IgD-negative memory B cell (primary cell): ENCODE measurements at regions not wholly inside any gene's neighbourhood (a gene's known extent, or its start where the extent isn't known, plus 50 kb on each side); places are given as distances from the start of the nearest gene placed in this dataset.
A peak's percentile ranks its signal among the peaks of the same experiment; 100 is the strongest.
"Not testable (repeated sequence)": the region's sequence is repeated elsewhere in the genome, so short reads cannot be mapped to it uniquely, and the experiment has no call there.

ENCODE experiments used
- H3K27ac Mint-ChIP-seq, 3 donors: one replicate each; pipeline ENCODE4 v1.8.0; 2020 to 2022; ENCODE audit warnings: mild to moderate bottlenecking in 3 of 3, mixed read lengths in 3 of 3, moderate library complexity in 1 of 3
- H3K27me3 Mint-ChIP-seq: one replicate; pipeline ENCODE4 v1.8.0; 2021; ENCODE audit warnings: mixed read lengths
- H3K36me3 Mint-ChIP-seq: one replicate; pipeline ENCODE4 v1.8.0; 2020; ENCODE audit warnings: mild to moderate bottlenecking, mixed read lengths
- H3K4me1 Mint-ChIP-seq, 3 donors: one replicate each; pipeline ENCODE4 v1.8.0; 2020 to 2022; ENCODE audit warnings: mixed read lengths in 3 of 3, mild to moderate bottlenecking in 1 of 3
- H3K4me3 Mint-ChIP-seq, 4 donors: one replicate each; pipeline ENCODE4 v1.8.0; 2020 to 2022; ENCODE audit warnings: mild to moderate bottlenecking in 4 of 4, mixed read lengths in 4 of 4, moderate library complexity in 3 of 4
- H3K9me3 Mint-ChIP-seq, 3 donors: one replicate each; pipeline ENCODE4 v1.8.0; 2020 to 2021; ENCODE audit warnings: mixed read lengths in 3 of 3, mild to moderate bottlenecking in 1 of 3

DNA sequence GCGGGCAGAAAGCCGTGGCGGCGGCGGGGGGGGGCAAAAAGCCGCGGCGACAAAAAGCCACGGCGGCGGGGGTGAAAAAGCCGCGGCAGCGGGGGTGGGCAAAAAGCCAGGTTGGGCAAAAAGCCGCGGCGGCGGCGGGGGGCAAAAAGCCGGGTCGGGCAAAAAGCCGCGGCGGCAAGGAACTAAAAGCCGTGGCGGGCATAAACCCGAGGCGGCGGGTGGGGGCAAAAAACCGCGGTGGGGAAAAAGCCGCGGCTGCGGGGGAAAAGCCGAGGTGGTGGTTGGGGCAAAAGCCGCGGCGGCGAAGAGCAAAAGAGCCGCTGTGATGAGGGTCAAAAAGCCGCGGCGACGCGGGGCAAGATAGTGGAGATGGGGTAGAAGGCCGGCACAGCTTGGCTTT is 1834.2 kb downstream of the FOXD4L5 start:
- H3K4me3 Mint-ChIP-seq, H3K36me3 Mint-ChIP-seq, H3K27ac Mint-ChIP-seq, H3K4me1 Mint-ChIP-seq, H3K27me3 Mint-ChIP-seq, H3K9me3 Mint-ChIP-seq: not testable (repeated sequence)

DNA sequence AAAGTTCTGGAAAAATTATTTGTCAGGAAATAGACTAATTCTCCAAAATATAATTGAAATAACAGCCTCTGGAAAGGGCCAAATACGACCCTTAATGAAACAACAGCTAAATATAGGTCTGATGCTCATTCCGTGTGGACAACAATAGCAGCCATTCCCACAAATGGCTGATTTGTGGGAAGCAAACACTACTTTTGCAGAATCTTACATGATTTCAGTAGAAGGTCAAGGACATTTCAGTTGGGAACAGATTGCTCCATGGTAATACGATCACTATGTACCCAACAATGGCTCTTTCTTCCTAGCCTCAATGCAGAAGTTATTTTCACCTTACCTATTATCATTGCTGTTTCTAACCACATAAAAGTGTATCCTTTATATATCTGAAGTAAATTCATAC is 1859.9 kb downstream of the FOXD4L5 start:
- not testable (repeated sequence) for H3K27ac Mint-ChIP-seq, H3K27me3 Mint-ChIP-seq, H3K9me3 Mint-ChIP-seq

DNA sequence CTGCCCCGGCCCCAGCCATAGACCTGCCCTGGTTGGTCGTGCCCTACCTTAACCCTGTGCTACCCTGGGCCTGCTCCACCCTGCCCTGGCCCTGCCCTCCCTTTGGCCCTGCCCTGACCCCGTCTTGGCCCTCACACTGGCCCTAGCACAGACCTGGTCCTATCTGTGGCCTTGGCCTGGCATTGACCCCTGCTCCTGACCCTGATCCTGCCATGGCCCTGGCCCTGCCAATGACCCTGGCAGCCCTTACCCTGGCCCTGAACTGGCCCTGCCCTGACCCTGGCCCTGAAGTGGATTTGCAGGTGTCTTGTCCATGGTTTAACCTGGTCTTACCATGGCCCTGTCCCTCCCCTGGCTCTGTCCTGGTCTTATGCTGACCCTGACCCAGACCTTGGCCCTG is 1894.1 kb downstream of the FOXD4L5 start:
- not testable (repeated sequence) for H3K36me3 Mint-ChIP-seq, H3K27ac Mint-ChIP-seq, H3K4me1 Mint-ChIP-seq, H3K27me3 Mint-ChIP-seq, H3K9me3 Mint-ChIP-seq, H3K4me3 Mint-ChIP-seq

More for the DNA sequence above, 1859.9 kb downstream of the FOXD4L5 start:
- H3K36me3 Mint-ChIP-seq, H3K4me1 Mint-ChIP-seq, H3K4me3 Mint-ChIP-seq: not testable (repeated sequence)

DNA sequence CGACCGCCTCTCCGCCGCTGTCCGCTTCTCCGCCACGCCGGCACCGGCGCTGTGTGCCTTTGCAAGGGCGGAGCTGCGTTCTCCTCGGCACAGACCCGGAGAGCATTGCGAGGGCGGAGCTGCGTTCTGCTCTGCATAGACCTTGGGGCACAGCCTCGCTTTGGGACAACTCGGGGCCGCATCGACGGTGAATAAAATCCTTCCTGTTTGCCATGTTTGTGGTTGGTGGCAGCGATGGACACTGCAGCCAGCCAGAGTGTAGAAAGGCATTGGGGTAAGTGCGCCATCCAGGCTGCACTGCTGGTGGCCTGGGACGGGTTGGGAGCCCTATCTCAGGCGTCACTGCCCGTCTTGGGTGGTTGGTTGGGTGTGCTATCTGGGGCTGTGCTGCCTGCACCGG is 1899.5 kb downstream of the FOXD4L5 start:
- H3K9me3 Mint-ChIP-seq, H3K36me3 Mint-ChIP-seq, H3K4me1 Mint-ChIP-seq, H3K27ac Mint-ChIP-seq, H3K27me3 Mint-ChIP-seq: not testable (repeated sequence)
- H3K4me3 Mint-ChIP-seq: peak overlapping the region in 1 of 4 donors; percentile 63

DNA sequence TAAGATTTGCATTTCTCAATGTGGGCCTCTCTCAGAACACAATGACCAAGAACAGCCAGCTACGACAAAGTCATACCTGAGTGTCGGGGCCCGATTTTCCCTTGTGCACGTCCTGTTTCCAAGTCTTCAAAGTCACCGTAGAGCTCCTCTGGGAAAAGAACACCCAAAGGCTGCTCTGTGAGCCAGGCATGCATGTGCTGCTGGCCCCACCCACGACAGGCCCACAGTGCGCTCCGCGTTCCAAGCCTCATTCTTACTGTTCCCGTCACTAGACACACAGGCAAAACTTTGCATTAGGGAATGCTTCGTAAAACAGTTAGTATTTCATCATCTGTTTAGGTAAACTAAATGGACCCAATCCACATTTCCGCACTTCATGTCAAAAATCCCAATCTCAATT is 1905.1 kb downstream of the FOXD4L5 start:
- H3K36me3 Mint-ChIP-seq, H3K4me1 Mint-ChIP-seq, H3K27me3 Mint-ChIP-seq, H3K27ac Mint-ChIP-seq, H3K9me3 Mint-ChIP-seq, H3K4me3 Mint-ChIP-seq: not testable (repeated sequence)

DNA sequence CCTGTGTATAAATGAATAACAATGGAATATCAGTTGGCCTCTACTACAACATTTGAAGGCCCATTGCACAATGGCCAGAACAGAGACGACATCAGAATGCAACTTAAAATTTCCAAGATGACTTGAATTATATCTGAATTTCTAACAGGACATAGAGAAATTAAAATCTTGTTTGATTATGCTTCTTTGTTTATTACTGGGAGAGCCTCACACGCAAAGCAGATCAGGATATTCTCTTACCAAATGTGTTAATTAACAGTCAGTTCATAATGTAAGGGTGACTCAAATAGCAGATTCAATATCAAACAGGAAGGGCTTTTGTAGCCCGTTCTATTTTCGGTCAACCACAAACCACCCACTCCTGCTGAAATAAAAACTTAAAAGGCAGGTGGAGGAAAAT is 1930.8 kb downstream of the FOXD4L5 start:
- not testable (repeated sequence) for H3K9me3 Mint-ChIP-seq, H3K27me3 Mint-ChIP-seq, H3K4me1 Mint-ChIP-seq, H3K27ac Mint-ChIP-seq, H3K36me3 Mint-ChIP-seq
- peak overlapping the region in 3 of 4 donors; percentile 33 to 72 (median 52) for H3K4me3 Mint-ChIP-seq

DNA sequence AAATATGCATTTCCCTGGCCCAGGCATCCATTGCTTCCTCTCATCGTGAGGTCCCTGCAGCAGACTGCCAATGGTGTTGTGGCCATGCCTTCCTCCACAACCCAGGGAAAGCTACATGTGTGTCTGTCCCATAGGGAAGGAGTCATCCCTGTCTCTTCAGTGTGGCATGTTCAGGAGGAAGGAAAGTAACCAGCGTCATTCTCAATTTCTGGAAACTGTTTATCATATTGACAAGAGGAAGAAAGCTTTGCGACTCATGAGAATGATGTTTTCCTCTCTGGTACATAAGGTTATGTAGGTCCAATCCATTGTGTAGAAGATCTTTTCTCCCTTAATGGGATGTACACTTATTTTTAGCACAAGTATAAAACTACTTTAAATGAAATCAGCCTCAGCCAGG is 1937.7 kb downstream of the FOXD4L5 start:
- H3K36me3 Mint-ChIP-seq, H3K27ac Mint-ChIP-seq, H3K27me3 Mint-ChIP-seq, H3K4me1 Mint-ChIP-seq, H3K9me3 Mint-ChIP-seq, H3K4me3 Mint-ChIP-seq: not testable (repeated sequence)

DNA sequence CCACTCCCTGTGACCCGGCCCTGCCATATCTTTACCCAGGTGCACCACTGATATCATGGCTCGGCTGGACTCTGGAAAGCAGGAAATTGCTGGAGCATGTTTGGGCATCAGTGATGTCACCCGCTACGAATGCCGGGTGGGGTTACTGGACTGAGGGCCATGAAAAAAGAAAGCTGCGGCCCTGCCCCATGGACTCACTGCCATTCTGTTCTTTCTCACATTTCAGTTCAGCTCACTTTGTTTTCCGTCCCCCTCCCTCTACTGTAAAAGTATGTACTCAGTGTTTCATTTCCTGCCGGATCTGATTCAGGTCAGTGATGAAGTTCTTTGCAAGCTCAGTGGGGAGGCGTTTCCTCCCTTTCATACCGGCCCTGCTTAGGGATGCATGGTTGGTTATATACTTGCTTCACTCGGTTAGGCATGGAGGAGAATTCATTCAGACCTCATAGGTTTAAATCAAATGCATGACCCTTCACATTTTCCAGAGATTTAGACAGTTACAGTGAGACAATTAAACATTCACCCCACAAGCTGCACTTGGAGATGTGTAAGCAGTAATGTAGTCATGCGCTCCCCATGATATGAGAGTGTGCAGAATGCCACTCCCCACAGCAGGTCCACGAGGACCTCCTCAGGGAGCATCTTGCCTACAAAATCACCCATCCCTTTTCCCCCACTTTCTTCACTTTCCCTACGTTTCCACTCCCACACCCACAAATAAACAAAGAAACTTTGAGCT is 1938.5 kb downstream of the FOXD4L5 start:
- not testable (repeated sequence) for H3K27me3 Mint-ChIP-seq, H3K4me1 Mint-ChIP-seq, H3K9me3 Mint-ChIP-seq, H3K36me3 Mint-ChIP-seq
- Mint-ChIP-seq H3K27ac (peak overlapping the region in 1 of 3 donors; percentile 29), H3K4me3 (peak overlapping the region in 2 of 4 donors; percentile 8 to 42)

DNA sequence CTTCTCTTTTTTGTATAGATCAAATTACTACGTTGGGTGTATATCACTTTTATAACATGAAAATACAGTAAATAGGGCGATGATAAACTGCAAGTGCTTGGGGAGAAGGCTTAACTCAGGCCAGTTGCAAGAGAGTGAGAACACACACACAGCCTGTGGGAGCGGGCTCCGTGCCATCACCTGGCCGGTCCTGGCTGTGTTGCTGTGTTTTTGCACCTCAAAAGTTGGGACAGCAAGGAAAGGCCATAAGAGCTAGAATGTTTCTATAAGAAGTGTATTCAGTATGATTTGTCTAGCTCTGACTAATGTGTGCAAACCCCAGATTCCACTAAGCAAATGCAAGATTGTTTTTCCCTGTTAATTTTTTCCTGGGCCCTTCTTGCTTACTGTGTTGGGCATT is 1940.6 kb downstream of the FOXD4L5 start:
- not testable (repeated sequence) for H3K27me3 Mint-ChIP-seq, H3K4me3 Mint-ChIP-seq, H3K27ac Mint-ChIP-seq, H3K36me3 Mint-ChIP-seq, H3K4me1 Mint-ChIP-seq, H3K9me3 Mint-ChIP-seq

DNA sequence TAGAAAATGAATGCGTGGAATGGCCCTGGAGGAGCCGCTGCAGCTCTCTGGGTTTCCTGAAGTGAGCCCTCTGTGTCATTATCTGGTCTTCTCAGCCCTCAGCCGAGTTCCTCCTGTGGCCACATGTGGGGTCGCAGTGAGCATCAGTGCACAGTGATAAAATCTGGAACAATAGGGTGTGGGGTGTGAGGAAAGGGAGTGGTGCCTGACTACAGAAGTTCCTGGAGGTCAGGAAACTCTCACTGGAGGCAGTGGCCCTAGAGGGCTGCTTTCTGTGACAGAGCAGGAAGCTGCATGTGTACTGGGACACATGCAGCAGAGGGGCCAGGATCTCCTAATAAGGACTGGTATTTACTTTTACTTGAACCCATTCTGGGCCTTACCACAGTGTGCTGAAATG is 1942.5 kb downstream of the FOXD4L5 start:
- H3K4me3 Mint-ChIP-seq, H3K36me3 Mint-ChIP-seq, H3K27me3 Mint-ChIP-seq, H3K9me3 Mint-ChIP-seq, H3K27ac Mint-ChIP-seq: not testable (repeated sequence)
- peaks cover 8 to 13% (median 10%) of the 10 kb centered on the region in 3 donors for H3K4me1 Mint-ChIP-seq

DNA sequence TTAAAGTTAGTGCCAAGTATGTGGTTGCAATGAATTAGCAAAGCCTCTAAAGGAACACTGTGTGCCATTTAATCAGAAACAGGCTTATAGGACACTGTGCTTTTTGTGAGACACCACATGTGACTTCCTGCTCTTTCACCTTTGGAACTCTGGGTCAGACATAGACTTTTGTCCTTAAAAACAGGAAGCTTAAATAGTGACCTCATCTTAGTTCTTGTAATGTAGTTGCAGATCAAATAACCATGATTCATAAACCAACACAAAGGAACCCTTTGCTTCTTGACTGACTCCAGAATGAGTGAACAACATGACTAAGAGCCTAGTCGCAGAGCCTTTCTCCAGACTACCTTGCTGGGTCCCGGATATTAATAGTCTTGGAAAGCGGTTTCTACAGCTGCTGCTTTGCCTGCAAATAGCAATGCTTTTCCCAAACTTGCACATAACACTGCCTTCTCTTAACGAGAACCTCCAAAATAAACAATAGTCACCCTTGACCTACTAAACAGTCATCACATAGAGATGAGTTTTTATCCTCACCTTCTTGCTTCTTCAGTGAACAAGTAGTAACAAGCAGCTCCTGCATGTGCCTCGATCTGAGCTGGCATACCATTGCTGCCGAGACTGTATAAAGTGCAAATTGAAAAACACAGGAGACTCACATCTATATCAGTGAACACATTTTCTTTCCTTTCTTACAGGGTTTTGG is 1947.0 kb downstream of the FOXD4L5 start:
- H3K9me3 Mint-ChIP-seq, H3K36me3 Mint-ChIP-seq, H3K27ac Mint-ChIP-seq, H3K27me3 Mint-ChIP-seq, H3K4me1 Mint-ChIP-seq: not testable (repeated sequence)
- H3K4me3 Mint-ChIP-seq: peak overlapping the region in 2 of 4 donors; percentile 13 to 52

DNA sequence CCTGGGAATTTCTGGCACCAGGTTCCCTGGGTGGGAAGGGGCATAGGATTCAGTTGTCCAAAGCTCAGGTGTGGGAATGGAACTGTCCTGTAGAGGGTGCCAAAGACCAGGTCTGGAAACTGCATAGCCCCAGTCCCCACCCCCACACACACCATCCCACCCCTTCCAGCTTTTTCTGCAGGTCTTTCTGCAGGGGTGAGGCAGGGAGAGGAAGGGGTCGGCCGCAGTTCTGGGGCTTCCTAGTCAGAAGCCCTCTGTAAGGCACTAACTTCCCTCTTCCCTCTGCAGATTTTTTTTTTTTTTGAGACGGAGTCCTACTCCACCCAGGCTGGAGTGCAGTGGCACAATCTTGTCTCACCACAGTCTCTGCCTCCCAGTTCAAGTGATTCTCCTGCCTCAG is 1949.7 kb downstream of the FOXD4L5 start:
- not testable (repeated sequence) for H3K4me1 Mint-ChIP-seq, H3K36me3 Mint-ChIP-seq, H3K27ac Mint-ChIP-seq, H3K4me3 Mint-ChIP-seq, H3K9me3 Mint-ChIP-seq, H3K27me3 Mint-ChIP-seq

DNA sequence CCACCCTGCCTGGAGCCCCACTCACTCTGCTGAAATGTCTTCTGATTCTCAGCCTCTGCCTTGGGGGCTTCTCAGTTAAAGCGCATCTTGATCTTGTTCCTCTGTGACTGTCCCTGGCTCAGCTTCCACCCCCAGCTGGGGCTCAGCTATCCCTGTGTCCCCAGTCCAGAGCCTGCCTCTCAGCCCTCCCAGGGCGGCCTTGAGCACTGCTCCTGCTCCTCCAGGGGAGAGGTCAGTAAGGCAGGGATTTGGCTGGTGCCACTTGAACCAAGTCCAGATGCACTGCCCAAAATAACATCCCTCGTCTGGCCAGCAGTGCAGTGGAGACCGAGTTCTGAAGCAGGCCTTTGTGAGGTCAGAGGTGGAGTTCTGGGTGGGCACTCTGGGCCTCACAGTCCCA is 1950.8 kb downstream of the FOXD4L5 start:
- not testable (repeated sequence) for H3K36me3 Mint-ChIP-seq, H3K27me3 Mint-ChIP-seq, H3K9me3 Mint-ChIP-seq, H3K4me1 Mint-ChIP-seq, H3K4me3 Mint-ChIP-seq, H3K27ac Mint-ChIP-seq

DNA sequence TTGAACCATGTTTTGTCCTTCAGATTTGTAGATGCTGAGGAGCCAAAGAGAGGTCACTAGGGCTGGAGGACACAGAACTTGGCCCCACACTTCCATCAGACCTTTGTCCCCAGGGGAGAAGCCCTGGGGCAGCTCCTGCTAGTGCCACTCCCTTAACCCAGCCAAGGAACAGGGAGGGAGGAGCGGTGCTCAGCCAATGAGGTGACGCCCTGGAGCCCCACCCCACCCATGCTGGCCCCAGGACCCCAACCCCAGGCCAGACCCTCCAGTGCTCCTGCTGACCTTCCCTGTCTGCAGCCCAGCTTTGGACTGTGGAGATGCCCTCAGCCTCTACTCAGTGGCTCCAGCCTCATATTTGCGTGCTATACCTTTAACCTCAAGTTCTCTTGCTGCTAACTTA is 1951.9 kb downstream of the FOXD4L5 start:
- H3K9me3 Mint-ChIP-seq, H3K4me3 Mint-ChIP-seq: not testable (repeated sequence)

DNA sequence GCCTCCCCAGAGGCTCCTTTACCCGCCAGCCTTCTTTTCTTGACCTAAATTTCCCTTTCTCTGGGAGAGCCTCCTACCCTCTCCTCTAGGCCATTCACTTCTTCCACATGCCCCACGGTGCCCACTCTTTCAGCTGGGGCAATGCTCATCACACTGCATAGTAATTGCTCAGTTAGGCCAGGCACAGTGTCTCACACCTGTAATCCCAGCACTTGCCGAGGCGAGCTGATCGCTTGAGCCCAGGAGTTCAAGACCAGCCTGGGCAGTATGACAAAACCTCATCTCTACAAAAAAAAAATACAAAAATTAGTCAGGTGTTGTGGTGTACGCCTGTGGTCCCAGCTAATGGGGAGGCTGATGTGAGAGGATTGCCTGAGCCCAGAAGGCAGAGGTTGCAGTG is 1956.7 kb downstream of the FOXD4L5 start:
- H3K4me1 Mint-ChIP-seq, H3K36me3 Mint-ChIP-seq, H3K4me3 Mint-ChIP-seq: not testable (repeated sequence)

More for the DNA sequence above, 1951.9 kb downstream of the FOXD4L5 start:
- not testable (repeated sequence) for H3K36me3 Mint-ChIP-seq, H3K4me1 Mint-ChIP-seq, H3K27ac Mint-ChIP-seq, H3K27me3 Mint-ChIP-seq

DNA sequence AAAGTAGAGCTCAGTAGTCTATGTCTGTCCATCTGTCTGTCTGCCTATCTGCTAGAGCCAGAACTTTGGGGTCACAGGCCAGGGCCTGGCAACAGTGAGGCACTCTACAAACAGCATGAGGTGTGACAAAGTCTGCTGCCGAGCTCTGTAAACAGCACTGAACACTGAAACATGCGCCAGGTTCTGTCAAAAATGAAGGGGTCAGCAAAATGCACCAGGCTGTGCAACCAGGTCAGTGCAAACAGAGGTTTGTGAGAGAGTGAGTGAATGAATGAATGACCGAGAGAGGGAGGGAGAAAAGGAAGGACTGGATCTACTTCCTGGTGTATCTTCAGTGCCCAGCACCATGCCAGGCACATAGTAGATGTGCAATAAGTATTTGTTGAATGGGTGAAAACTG is 1957.8 kb downstream of the FOXD4L5 start:
- H3K4me3 Mint-ChIP-seq, H3K27me3 Mint-ChIP-seq: not testable (repeated sequence)

More for the DNA sequence above, 1956.7 kb downstream of the FOXD4L5 start:
- not testable (repeated sequence) for H3K9me3 Mint-ChIP-seq, H3K27me3 Mint-ChIP-seq, H3K27ac Mint-ChIP-seq

More for the DNA sequence above, 1957.8 kb downstream of the FOXD4L5 start:
- H3K9me3 Mint-ChIP-seq, H3K27ac Mint-ChIP-seq, H3K4me1 Mint-ChIP-seq, H3K36me3 Mint-ChIP-seq: not testable (repeated sequence)
